Muscle of leg (tissue), 3 donors: ENCODE measurements at regions not wholly inside any gene's neighbourhood (a gene's known extent, or its start where the extent isn't known, plus 50 kb on each side); places are given as distances from the start of the nearest gene placed in this dataset.

Experiments used
- DNase-seq: peaks from one replicate; pipeline ENCODE4 v3.0.0; 2013
- H3K27ac ChIP-seq: one replicate; pipeline ENCODE4 v1.5.1; 2013; ENCODE audit warnings: mild to moderate bottlenecking, low read length, control low read depth
- H3K27me3 ChIP-seq: one replicate; pipeline ENCODE4 v1.6.1; 2013; ENCODE audit warnings: low read length; ENCODE audit not compliant: control insufficient read depth, insufficient read depth
- H3K36me3 ChIP-seq: one replicate; pipeline ENCODE4 v1.6.1; 2013; ENCODE audit warnings: low read length; ENCODE audit not compliant: control insufficient read depth, insufficient read depth
- H3K4me1 ChIP-seq: one replicate; pipeline ENCODE4 v1.6.1; 2013; ENCODE audit warnings: low read length; ENCODE audit not compliant: control insufficient read depth, insufficient read depth
- H3K4me3 ChIP-seq: one replicate; pipeline ENCODE4 v1.5.1; 2013; ENCODE audit warnings: low read length, control low read depth
- H3K9me3 ChIP-seq: replicated peaks from 2 replicates; pipeline ENCODE4 v1.6.1; 2013; ENCODE audit warnings: low read depth, low read length; ENCODE audit not compliant: control insufficient read depth
- WGBS: methylation state at CpG from one replicate; pipeline ENCODE4 v1.1.5; 2013; ENCODE audit warnings: missing lambda C conversion rate; ENCODE audit not compliant: insufficient coverage; 5-methylcytosine and 5-hydroxymethylcytosine counted together

DNA sequence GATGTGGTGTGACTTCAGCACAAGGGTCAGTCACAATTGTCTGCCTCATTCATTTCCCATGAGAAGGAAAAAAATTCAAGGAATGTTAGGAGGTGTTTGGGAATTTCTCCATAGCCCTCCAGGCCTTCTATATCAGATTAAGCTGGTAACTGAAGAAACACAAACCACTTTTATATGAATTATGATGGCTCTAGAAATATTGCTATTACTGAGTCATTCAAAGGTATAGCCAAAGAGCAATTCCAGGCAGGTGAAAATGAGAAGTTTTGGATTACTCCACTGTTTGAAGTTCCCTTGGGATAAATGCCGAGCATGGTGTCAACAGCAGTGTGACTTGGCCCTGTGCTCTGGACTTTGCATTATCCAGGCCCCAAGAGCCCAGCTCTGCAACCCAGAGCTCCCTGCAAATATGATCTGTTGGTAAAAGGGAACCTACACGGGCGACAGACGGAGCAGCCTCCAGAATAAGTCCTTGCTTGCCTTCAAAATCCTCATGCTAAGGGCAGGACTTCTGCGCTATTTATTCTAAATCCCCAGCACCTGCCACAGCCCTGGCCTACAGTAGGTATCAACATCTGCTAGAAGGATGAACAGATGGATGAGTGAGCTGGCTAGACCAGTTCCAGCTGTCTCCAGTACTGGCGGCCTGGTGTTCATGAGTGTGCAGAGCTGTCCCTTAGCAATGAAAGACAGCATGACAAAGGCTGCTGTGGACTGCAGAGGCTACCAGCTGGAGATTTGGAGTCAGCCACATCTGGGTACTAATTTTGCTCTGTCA, 67.5 kb upstream of the ZBED5 start:
- Histone ChIP-seq H3K4me3 (no peak overlapping the region), H3K36me3 (no peaks in the 10 kb centered on the region), H3K4me1 (peaks cover 36% of the 10 kb centered on the region), H3K9me3 (no peaks in the 10 kb centered on the region), H3K27ac (peak overlapping the region; percentile 53), H3K27me3 (no peaks in the 10 kb centered on the region)
- DNase-seq, result peak; percentile 85
- WGBS, result 46% methylated on average over 5 of the region's 6 CpGs

DNA sequence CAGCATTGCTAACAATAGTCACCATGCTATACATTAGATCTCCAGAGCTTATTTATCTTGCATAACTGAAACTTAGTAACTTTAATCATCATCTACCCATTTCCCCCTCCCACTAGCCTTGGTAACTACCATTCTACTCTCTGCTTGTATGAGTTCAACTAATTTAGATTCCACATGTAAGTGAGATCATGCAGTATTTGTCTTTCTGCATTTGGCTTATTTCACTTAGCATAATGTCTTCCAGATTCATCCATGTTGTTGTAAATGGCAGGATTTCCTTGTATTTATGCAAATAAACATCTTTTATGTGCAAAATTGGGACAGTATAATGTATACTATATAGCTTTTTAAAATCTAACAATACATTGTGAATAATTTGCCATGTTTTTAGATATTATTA, 66.0 kb upstream of the ZBED5 start:
- H3K9me3 ChIP-seq, result no peaks in the 10 kb centered on the region

DNA sequence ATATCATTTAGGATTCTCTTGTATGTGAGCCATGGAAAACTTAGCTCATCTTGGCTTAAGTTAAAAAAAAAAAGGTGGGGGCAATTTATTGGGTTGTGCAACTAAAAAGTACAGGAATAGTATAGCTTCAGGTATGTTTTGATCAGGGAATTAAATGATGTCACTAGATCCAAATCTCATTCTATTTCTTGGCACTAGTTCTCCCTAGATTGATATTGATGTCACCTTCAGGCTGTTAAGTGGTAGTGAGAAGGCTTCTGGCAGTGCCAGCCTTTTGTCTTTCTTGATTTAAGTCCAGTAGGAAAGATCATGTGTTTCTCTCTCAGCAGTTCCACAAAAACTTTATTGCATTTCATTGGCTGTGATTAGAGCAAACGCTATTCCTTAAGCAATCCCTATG, 65.0 kb upstream of the ZBED5 start:
- no peak overlapping the region for H3K27ac ChIP-seq

More for the DNA sequence above, 66.0 kb upstream of the ZBED5 start:
- peak; percentile 54 for DNase-seq
- no peaks in the 10 kb centered on the region for H3K36me3 ChIP-seq
- H3K27me3 ChIP-seq, result no peaks in the 10 kb centered on the region
- H3K4me3 ChIP-seq, result no peak overlapping the region
- H3K27ac ChIP-seq, result no peak overlapping the region
- H3K4me1 ChIP-seq, result peaks cover 33% of the 10 kb centered on the region

DNA sequence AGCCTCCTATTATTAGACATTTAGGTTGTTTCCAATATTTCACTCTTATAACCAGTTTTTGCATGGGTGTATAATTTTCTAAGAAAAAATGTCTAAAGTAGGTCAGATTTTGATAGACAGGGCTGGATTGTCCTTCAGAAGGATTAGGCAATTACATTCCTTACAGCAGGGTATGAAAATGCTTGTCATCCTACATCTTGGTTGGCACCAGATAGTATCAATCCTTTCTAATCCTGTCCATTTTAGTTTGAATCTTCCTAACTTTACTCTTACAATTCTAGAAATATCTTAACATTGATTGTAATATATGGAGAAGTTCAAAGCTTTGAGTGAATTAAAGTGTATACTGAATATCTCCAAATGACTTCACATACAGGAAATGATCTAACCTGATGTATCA, 63.0 kb upstream of the ZBED5 start:
- no peak for DNase-seq
- H3K27ac ChIP-seq, result no peak overlapping the region

More for the DNA sequence above, 65.0 kb upstream of the ZBED5 start:
- Histone ChIP-seq H3K36me3 (no peaks in the 10 kb centered on the region), H3K9me3 (peaks cover 3% of the 10 kb centered on the region), H3K4me1 (peaks cover 33% of the 10 kb centered on the region), H3K27me3 (no peaks in the 10 kb centered on the region), H3K4me3 (no peak overlapping the region)
- no peak for DNase-seq
- WGBS, result no CpG with 5 or more reads among the region's 1 CpG

DNA sequence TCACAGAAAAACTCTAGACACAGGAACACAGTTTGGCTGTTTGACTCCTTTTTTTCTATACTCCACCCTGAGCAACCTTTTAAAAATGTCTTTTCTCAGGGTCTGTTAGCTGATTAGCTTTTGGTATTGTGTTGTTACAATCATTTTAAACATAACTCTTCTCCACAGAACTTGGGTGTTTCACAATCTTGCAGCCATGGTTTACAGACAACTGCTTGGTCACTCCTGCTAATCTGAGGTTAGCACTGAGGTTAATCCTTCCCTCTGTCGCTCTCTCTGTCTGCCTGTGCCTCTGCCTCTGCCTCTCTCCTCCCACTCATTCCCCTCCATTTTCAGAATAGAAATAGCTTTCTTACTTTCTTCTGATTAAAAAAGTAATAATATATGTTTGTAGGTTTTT, 62.4 kb upstream of the ZBED5 start:
- Histone ChIP-seq H3K27ac (no peak overlapping the region), H3K4me1 (peaks cover 8% of the 10 kb centered on the region), H3K36me3 (no peaks in the 10 kb centered on the region), H3K4me3 (no peak overlapping the region), H3K27me3 (no peaks in the 10 kb centered on the region), H3K9me3 (peaks cover 9% of the 10 kb centered on the region)
- DNase-seq, result no peak
- WGBS, result no CpG with 5 or more reads among the region's 1 CpG

More for the DNA sequence above, 63.0 kb upstream of the ZBED5 start:
- Histone ChIP-seq H3K36me3 (no peaks in the 10 kb centered on the region), H3K9me3 (peaks cover 9% of the 10 kb centered on the region), H3K4me3 (no peak overlapping the region), H3K27me3 (no peaks in the 10 kb centered on the region), H3K4me1 (peaks cover 15% of the 10 kb centered on the region)

DNA sequence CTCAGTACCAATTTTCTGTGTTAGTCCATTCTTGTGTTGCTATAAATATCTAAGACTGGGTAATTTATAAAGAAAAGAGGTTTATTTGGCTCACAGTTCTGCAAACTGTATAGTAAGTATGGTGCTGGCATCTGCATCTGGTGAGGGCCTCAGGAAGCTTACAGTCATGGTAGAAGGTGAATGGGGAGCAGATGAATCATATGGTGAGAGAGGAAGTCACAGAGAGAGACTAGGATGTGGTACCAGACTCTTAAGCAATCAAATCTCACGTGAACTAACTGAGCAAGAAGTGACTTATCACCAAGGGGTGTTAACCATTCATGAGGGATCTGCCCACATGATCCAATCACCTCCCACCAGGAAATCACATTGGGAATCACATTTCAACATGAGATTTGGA, 60.8 kb upstream of the ZBED5 start:
- no CpG with 5 or more reads among the region's 1 CpG for WGBS
- no peak overlapping the region for H3K4me3 ChIP-seq
- DNase-seq, result no peak
- H3K27ac ChIP-seq, result no peak overlapping the region
- H3K36me3 ChIP-seq, result no peaks in the 10 kb centered on the region
- peaks cover 9% of the 10 kb centered on the region for H3K9me3 ChIP-seq
- H3K4me1 ChIP-seq, result no peaks in the 10 kb centered on the region
- H3K27me3 ChIP-seq, result no peaks in the 10 kb centered on the region

DNA sequence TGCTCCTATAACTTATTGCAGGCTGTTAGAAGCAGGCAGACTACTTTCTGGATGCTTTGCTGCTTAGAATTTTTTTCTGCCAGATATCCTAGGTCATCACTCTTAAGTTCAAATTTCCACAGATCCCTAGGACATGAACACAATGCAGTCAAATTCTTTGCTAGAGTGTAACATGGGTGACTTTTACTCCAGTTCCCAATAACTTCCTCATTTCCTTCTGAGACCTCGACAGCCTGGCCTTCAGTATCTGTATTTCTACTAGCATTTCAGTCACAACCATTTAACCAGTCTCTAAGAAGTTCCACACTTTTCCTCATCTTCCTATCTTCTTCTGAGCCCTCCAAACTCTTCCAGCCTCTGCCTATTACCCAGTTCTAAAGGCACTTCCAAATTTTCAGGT, 60.4 kb upstream of the ZBED5 start:
- no peak for DNase-seq
- H3K27ac ChIP-seq, result no peak overlapping the region
- peaks cover 9% of the 10 kb centered on the region for H3K9me3 ChIP-seq
- H3K4me1 ChIP-seq, result no peaks in the 10 kb centered on the region
- no peak overlapping the region for H3K4me3 ChIP-seq
- no peaks in the 10 kb centered on the region for H3K36me3 ChIP-seq
- H3K27me3 ChIP-seq, result no peaks in the 10 kb centered on the region
- 89% methylated on average over 1 of the region's 1 CpG for WGBS

DNA sequence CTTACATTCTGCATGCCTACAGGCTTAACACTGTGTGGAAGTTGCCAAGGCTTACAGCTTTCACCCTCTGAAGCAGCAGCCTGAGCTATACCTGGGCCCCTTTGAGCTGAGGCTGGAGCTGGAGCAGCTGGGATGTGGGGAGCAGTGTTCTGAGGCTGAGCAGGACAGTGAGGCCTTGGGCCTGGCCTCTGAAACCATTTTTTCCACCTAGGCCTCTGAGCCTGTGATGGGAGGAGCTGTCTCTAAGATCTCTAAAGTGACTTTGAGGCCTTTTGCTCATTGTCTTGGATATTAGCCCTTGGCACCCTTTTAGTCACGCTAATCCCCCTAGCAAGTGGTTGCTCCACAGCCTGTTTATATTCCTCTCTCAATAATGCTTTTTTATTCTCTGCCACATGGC, 59.9 kb upstream of the ZBED5 start:
- no peaks in the 10 kb centered on the region for H3K4me1 ChIP-seq
- DNase-seq, result no peak
- 20% methylated on average over 1 of the region's 1 CpG for WGBS
- H3K27me3 ChIP-seq, result no peaks in the 10 kb centered on the region
- peaks cover 9% of the 10 kb centered on the region for H3K9me3 ChIP-seq
- no peaks in the 10 kb centered on the region for H3K36me3 ChIP-seq
- H3K4me3 ChIP-seq, result no peak overlapping the region
- no peak overlapping the region for H3K27ac ChIP-seq

DNA sequence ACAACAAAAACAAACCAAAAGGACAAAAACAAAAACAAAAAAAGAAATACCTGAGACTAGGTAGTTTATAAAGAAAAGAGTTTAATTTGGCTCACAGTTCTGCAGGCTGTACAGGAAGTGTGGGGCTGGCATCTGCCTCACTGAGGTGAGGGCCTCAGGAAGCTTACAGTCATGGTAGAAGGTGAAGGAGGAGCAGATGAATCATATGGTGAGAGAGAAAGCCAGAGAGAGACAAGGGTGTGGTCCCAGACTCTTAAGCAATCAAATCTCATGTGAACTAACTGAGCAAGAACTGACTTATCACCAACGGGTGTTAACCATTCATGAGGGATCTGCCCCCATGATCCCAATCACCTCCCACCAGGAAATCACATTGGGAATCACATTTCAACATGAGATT, 58.8 kb upstream of the ZBED5 start:
- Histone ChIP-seq H3K36me3 (no peaks in the 10 kb centered on the region), H3K4me1 (no peaks in the 10 kb centered on the region), H3K4me3 (no peak overlapping the region), H3K27me3 (no peaks in the 10 kb centered on the region), H3K27ac (no peak overlapping the region), H3K9me3 (peaks cover 9% of the 10 kb centered on the region)
- WGBS, result 0% methylated on average over 1 of the region's 1 CpG
- no peak for DNase-seq

DNA sequence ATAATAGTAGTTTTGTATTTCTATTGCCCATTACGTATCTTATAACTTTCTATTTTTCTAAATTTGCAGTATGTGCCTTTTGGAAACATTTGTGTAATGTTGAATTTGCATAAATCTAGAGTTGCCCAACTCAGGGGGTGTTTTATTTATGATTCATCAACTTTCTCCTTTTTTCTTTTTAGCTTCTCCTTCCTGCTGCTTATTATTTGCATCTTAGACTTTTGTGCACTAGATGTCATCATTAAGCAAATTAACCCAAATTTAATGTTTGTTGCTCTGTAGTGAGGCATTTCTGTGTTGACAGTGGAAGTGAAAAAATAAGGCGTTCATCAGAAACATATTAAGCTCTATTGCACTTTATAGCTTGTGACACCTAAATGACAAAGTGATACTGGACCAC, 56.2 kb upstream of the ZBED5 start:
- no peak overlapping the region for H3K4me3 ChIP-seq
- H3K4me1 ChIP-seq, result no peaks in the 10 kb centered on the region
- no peaks in the 10 kb centered on the region for H3K36me3 ChIP-seq
- H3K9me3 ChIP-seq, result peaks cover 9% of the 10 kb centered on the region
- DNase-seq, result no peak
- WGBS, result no CpG with 5 or more reads among the region's 2 CpGs
- H3K27me3 ChIP-seq, result no peaks in the 10 kb centered on the region
- no peak overlapping the region for H3K27ac ChIP-seq

DNA sequence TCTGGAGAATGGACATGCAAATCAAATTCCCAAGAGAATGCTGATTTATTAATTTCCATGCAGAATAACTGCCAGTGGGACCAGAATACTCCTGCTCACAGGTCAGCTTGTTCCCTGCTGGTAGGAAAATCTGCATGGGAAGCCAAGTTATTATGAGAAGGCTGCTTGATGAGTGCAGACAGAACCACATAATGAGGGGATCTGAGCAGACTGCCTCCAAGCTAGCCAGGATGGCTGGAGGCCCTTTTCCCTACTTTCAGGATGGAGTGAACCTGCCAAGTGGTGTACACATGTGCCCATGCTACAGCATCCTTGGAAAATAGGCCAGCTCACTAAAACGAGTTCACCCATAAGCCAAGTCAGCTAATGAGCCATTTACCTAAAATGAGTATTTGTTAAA, 55.2 kb upstream of the ZBED5 start:
- no peaks in the 10 kb centered on the region for H3K4me1 ChIP-seq
- no CpG with 5 or more reads among the region's 1 CpG for WGBS
- H3K27ac ChIP-seq, result no peak overlapping the region
- no peak overlapping the region for H3K4me3 ChIP-seq
- H3K9me3 ChIP-seq, result peaks cover 7% of the 10 kb centered on the region
- DNase-seq, result no peak
- H3K27me3 ChIP-seq, result no peaks in the 10 kb centered on the region
- H3K36me3 ChIP-seq, result no peaks in the 10 kb centered on the region
